ENCODE measurements at regions not wholly inside any gene's neighbourhood (a gene's known extent, or its start where the extent isn't known, plus 50 kb on each side); places are given as distances from the start of the nearest gene placed in this dataset.
A peak's percentile ranks its signal among the peaks of the same experiment; 100 is the strongest.

- TF ChIP-seq, protein P1, sequence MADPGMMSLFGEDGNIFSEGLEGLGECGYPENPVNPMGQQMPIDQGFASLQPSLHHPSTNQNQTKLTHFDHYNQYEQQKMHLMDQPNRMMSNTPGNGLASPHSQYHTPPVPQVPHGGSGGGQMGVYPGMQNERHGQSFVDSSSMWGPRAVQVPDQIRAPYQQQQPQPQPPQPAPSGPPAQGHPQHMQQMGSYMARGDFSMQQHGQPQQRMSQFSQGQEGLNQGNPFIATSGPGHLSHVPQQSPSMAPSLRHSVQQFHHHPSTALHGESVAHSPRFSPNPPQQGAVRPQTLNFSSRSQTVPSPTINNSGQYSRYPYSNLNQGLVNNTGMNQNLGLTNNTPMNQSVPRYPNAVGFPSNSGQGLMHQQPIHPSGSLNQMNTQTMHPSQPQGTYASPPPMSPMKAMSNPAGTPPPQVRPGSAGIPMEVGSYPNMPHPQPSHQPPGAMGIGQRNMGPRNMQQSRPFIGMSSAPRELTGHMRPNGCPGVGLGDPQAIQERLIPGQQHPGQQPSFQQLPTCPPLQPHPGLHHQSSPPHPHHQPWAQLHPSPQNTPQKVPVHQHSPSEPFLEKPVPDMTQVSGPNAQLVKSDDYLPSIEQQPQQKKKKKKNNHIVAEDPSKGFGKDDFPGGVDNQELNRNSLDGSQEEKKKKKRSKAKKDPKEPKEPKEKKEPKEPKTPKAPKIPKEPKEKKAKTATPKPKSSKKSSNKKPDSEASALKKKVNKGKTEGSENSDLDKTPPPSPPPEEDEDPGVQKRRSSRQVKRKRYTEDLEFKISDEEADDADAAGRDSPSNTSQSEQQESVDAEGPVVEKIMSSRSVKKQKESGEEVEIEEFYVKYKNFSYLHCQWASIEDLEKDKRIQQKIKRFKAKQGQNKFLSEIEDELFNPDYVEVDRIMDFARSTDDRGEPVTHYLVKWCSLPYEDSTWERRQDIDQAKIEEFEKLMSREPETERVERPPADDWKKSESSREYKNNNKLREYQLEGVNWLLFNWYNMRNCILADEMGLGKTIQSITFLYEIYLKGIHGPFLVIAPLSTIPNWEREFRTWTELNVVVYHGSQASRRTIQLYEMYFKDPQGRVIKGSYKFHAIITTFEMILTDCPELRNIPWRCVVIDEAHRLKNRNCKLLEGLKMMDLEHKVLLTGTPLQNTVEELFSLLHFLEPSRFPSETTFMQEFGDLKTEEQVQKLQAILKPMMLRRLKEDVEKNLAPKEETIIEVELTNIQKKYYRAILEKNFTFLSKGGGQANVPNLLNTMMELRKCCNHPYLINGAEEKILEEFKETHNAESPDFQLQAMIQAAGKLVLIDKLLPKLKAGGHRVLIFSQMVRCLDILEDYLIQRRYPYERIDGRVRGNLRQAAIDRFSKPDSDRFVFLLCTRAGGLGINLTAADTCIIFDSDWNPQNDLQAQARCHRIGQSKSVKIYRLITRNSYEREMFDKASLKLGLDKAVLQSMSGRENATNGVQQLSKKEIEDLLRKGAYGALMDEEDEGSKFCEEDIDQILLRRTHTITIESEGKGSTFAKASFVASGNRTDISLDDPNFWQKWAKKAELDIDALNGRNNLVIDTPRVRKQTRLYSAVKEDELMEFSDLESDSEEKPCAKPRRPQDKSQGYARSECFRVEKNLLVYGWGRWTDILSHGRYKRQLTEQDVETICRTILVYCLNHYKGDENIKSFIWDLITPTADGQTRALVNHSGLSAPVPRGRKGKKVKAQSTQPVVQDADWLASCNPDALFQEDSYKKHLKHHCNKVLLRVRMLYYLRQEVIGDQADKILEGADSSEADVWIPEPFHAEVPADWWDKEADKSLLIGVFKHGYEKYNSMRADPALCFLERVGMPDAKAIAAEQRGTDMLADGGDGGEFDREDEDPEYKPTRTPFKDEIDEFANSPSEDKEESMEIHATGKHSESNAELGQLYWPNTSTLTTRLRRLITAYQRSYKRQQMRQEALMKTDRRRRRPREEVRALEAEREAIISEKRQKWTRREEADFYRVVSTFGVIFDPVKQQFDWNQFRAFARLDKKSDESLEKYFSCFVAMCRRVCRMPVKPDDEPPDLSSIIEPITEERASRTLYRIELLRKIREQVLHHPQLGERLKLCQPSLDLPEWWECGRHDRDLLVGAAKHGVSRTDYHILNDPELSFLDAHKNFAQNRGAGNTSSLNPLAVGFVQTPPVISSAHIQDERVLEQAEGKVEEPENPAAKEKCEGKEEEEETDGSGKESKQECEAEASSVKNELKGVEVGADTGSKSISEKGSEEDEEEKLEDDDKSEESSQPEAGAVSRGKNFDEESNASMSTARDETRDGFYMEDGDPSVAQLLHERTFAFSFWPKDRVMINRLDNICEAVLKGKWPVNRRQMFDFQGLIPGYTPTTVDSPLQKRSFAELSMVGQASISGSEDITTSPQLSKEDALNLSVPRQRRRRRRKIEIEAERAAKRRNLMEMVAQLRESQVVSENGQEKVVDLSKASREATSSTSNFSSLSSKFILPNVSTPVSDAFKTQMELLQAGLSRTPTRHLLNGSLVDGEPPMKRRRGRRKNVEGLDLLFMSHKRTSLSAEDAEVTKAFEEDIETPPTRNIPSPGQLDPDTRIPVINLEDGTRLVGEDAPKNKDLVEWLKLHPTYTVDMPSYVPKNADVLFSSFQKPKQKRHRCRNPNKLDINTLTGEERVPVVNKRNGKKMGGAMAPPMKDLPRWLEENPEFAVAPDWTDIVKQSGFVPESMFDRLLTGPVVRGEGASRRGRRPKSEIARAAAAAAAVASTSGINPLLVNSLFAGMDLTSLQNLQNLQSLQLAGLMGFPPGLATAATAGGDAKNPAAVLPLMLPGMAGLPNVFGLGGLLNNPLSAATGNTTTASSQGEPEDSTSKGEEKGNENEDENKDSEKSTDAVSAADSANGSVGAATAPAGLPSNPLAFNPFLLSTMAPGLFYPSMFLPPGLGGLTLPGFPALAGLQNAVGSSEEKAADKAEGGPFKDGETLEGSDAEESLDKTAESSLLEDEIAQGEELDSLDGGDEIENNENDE (IDR thresholded peaks at IDR 0.05; ENCODE audit: insufficient replicate concordance, low read length), result no peak
- TF ChIP-seq CBX8 (IDR thresholded peaks at IDR 0.05; ENCODE audit: borderline replicate concordance, low read depth, low read length), result no peak
- no peak for TF ChIP-seq TBP (IDR thresholded peaks at IDR 0.05; ENCODE audit: low read depth, low read length)
- TF ChIP-seq, protein P2, sequence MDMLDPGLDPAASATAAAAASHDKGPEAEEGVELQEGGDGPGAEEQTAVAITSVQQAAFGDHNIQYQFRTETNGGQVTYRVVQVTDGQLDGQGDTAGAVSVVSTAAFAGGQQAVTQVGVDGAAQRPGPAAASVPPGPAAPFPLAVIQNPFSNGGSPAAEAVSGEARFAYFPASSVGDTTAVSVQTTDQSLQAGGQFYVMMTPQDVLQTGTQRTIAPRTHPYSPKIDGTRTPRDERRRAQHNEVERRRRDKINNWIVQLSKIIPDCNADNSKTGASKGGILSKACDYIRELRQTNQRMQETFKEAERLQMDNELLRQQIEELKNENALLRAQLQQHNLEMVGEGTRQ (IDR thresholded peaks at IDR 0.05; ENCODE audit: low read length), result peak; percentile 75
- TF ChIP-seq KDM4A (IDR thresholded peaks at IDR 0.05; ENCODE audit: low read depth, low read length, severe bottlenecking), result no peak
- no peak for TF ChIP-seq CTBP2 (IDR thresholded peaks at IDR 0.05; ENCODE audit: borderline replicate concordance, insufficient read depth, insufficient read length, low read length)
- TF ChIP-seq, protein P3, sequence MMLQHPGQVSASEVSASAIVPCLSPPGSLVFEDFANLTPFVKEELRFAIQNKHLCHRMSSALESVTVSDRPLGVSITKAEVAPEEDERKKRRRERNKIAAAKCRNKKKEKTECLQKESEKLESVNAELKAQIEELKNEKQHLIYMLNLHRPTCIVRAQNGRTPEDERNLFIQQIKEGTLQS (IDR thresholded peaks at IDR 0.05; ENCODE audit: insufficient read depth, low read depth, low read length), result no peak
- no peak for TF ChIP-seq CEBPB (IDR thresholded peaks at IDR 0.05; ENCODE audit: low read depth, low read length)
- TF ChIP-seq TAF7 (optimal IDR thresholded peaks at IDR 0.05; ENCODE audit: borderline replicate concordance, low read depth, low read length), result no peak
- peak; percentile 89 for TF ChIP-seq RFX5 (IDR thresholded peaks at IDR 0.05; ENCODE audit: borderline replicate concordance, low read depth, low read length)
Measured at GRCh38 chr3:111252779-111253178, 181.2 kb downstream of the NECTIN3 start (continued).

All from H1 (cell line).